Erythroblast (primary cell): ENCODE measurements at regions not wholly inside any gene's neighbourhood (a gene's known extent, or its start where the extent isn't known, plus 50 kb on each side); places are given as distances from the start of the nearest gene placed in this dataset.
"Not testable (repeated sequence)": the region's sequence is repeated elsewhere in the genome, so short reads cannot be mapped to it uniquely, and the experiment has no call there.

Experiments used
- DNase-seq, 2 experiments: peaks; one replicate each; lab custom pipeline; 2025; lab: John Stamatoyannopoulos, UW
- GATA1 ChIP-seq: IDR thresholded peaks from 2 replicates; pipeline ENCODE4 v1.6.1; 2011; ENCODE audit warnings: low read depth, mild to moderate bottlenecking, control low read depth, low read length, moderate library complexity
- POLR2A ChIP-seq: IDR thresholded peaks from 2 replicates; pipeline ENCODE4 v1.6.1; 2011; ENCODE audit warnings: mild to moderate bottlenecking, low read length

DNA sequence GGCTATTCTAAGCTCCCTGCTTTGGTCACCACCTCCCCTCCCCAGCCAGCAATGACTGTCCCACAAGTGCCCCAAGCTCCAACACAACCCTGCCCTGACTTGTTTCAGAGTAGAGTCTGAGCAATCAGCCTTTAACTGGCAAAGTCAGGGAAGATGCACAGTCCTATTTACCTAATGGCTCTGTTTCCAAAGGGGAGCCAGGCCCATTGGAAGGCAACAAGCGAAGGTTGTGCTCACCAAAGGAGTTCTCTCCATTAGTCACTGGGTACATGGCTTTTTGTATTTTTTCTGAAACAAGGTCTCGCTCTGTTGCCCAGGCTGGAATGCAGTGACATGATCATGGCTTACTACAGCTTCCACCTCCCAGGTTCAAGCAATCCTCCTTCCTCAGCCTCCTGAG is 267.1 kb upstream of the CRY1 start:
- TF ChIP-seq GATA1 (no peak), POLR2A (no peak)
- DNase-seq, result no peak

DNA sequence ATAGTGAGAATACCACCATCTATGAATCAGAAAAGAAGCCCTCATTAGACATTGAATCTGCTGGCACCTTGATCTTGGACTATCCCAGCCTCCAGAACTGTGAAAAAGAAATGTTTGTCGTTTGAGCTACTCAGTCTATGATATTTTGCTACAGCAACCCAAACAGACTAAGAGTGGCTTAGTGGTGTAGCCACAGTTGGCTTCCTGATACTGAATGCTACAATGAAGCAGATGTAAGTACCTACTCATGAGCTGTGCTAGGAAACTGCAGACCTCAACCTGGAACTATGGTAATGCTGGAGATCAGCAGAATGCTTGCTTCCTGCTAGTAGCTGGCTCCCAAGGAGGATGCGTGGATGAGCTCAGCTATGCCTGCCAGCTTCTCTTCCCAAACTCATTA is 268.6 kb upstream of the CRY1 start:
- no peak for DNase-seq
- TF ChIP-seq POLR2A, result no peak
- TF ChIP-seq GATA1, result no peak

DNA sequence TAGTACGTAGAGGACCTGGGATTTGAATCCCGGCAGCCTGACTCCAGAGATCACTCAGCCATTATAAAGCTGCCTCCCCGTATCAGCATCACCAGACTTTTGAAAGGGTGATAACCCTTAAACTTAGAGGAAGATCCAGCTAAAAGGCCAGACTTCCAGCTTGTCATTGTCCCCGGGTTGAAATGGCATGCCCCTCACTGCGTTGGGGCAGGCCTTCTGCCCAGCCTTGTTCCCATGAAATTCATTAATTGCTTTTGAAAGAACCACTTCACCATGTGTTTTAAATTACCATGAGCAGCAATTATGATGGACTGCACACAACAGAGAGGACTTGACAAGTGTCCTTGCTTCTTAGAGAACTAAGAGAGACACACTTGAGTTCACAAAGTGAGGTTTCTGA is 269.6 kb upstream of the CRY1 start:
- no peak for DNase-seq
- TF ChIP-seq GATA1 (no peak), POLR2A (no peak)

DNA sequence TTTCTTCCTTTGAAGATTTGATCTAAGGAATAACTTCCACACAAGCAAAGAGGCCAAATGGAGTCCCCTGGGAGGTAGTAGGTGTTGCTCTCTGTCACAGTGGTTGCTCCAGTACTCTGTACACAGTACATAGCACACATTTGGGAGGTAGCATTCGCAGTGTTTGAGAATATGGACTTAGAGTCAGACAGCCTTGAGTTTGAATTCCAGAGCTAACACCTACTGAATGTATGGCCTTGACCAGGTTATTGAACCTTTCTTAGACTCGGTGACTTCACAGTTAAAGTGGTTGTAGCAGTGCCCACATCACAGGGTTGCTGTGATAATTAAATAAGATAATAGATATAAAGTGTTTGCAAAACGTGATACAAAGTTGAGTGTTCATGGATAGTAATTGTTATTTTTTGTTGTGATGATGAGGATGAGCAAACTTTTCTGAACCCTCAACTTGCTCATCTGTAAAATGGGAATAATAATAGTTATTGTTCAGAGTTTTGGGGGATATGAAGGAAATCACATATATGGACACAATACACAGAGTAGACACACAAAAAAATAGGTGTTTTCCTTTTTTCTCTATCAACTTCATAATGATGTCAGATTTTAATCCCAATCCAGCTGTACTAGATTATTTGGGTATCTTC is 271.6 kb upstream of the CRY1 start:
- DNase-seq, result no peak
- TF ChIP-seq POLR2A (no peak), GATA1 (no peak)

DNA sequence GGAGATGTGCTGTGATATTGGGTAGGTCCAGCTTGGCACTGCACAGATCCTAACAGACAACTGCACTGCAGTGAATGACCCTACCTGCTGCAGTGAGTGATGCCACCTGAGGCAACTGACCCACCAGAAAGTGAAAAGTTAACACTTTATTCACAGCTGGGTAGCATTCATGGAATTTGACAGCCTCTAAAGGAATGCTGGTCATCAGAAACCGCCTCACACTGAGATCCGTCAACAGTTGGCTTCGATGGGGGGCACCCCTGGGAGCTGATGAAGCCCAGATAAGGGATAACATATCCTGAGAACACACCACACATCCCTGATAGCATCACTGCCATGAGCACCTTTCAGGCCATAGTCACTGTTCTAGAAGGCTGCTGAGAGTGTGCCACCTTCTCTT is 272.4 kb upstream of the CRY1 start:
- no peak for DNase-seq
- TF ChIP-seq POLR2A (no peak), GATA1 (no peak)

DNA sequence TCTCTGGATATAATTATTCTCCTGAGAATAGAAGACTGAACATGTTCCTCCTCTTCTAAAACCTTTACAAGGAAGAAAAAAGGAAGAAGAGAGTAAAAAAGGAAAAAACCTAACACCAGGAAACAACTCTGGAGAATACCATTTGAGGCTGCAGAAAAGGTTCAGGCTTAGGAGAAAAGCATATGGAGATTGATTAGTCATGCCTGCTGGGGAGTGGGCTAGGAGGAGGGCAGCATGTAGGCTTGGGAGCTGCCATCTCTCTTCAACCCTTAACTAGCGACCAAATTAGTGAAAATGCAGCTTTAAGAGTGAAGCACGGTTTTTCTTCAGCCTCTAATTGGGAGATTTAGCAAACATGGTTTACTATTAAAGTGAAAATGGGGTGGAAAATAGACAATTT is 273.0 kb upstream of the CRY1 start:
- DNase-seq, result no peak
- no peak for TF ChIP-seq POLR2A
- TF ChIP-seq GATA1, result no peak

DNA sequence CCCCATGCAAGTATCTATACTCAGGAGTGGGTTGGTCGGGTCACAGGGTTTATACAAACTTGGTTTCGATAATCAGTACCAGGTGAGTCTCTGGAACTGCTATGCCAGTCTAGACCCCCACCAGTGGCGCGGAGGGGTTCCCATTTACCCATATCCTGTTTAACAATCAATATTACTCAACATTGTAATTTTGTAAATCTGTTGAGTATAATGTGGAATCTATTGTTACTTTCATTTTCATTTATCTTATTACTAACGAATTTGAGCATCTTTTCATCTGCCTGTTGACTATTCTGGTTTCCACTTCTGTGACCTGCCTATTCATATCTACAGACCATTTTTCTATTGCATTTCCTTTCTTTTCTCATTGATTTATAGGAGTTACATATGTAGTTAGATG is 275.2 kb upstream of the CRY1 start:
- TF ChIP-seq GATA1 (no peak), POLR2A (no peak)
- DNase-seq, result no peak

DNA sequence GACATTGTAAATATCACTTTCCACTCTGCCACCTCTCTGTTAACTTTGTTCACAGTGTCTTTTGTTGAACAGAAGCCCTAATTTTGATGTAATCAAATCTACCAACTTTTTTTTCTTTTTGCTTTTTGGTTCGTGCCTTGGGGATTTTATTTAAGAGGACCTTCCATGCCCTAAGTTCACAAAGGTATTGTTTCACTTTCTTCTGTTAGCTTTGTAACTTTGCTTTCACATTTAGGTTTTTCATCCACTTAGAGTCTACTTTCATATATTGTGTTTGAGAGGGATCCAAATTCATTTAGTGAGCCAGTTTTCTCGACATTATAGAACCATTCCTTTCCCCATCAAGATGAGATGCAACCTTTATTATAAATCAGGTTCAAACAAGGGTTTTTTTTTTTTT is 275.7 kb upstream of the CRY1 start:
- TF ChIP-seq POLR2A, result no peak
- no peak for DNase-seq

DNA sequence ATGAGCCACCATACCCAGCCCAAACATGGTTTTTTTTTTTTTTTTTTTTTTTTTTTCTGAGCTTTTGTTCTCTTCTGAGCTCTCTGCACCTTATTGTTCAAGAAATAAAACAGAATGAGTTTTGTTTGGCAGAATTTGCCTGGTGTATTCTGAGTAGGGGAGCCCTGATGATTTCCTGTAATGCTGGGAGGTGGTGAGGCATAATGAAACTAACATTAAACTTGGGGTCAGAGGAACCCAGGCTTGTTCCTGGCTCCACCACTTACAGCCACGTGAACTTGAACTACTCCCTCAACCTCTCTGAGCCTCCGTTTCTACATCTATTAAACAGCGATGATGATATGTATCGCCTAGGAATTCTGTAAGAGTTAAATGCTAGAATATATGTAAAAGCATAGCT is 276.3 kb upstream of the CRY1 start:
- TF ChIP-seq GATA1 (no peak), POLR2A (no peak)
- DNase-seq, result no peak

DNA sequence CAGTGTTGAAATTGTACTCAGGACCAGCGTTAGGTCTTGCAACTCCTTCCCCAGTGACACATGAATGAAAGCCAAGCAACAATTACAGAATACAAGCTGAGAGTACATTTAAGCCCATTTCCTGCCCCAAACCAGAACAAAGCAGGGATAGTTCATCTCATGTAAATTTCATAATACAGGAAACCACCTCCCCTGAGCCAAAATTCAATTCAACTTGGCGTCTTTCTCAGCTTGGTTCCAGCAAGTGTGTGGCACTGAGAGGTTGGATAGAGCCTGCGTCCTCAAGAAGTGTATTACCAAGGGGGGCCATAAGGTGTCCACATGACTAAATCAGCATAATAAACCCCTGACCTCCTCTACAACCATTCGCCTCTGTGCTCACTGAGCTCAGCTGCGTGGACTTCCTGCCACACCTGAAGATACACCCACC is 278.9 kb upstream of the CRY1 start:
- TF ChIP-seq POLR2A (no peak), GATA1 (no peak)

DNA sequence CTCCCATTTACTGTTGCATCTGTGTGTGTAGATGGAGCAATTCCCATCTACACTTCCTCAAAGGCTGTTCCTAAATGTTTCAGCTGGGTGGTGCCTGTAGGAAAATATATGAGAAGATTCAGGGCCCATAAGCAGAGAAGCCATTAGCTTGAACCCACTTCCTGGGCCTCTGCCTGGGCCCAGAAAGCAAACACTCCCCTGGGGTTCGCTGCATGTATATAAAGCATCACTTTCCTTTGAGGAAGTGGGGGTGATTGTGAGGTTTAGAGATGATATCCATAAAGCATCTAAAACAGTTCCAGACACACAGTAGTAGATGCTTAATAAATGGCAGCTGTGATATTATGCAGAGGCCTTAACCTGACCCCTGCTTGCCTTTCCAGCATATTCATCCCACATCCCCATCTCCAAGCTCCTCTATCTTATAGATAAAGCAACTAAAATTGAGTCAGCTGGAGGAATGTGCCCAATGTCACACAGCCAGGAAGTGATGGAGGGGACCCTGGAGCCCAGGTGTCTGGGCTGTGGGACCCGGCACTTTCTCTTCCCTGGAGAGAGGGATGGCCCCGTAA is 280.0 kb upstream of the CRY1 start:
- TF ChIP-seq GATA1 (no peak), POLR2A (no peak)
- no peak for DNase-seq

More for the DNA sequence above, 278.9 kb upstream of the CRY1 start:
- no peak for DNase-seq

DNA sequence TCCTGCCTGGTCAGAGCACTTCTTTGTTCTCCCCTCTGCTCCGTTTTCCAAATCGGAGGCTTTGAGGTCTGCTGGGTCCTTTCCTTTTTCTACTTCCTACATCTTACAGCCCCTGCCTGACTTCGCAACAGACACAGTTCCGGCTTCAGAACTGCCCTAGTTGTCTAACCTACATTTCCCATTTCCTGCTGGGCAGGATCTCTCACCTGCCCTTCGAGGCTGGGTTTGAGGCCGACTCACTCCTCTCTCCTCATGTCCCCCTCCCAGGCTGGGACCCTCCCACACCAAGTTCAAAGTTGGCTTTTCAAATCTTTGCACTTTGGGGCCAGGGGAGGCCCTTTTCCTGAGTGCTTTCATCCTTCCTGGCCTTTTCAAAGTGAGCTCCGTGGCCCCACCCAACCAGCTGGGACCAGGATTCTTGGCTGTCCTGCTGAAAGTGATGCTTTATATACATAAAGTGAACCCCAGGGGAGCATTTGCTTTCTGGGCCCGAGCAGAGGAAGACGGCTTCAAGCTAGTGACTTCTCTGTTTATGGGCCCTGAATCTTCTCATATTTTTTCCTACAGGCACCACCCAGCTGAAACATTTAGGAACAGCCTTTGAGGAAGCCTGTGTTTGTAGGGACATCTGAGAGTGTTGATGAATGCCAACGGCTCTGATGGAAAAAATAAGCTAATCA is 281.0 kb upstream of the CRY1 start:
- no peak for TF ChIP-seq GATA1
- no peak for TF ChIP-seq POLR2A
- no peak for DNase-seq

DNA sequence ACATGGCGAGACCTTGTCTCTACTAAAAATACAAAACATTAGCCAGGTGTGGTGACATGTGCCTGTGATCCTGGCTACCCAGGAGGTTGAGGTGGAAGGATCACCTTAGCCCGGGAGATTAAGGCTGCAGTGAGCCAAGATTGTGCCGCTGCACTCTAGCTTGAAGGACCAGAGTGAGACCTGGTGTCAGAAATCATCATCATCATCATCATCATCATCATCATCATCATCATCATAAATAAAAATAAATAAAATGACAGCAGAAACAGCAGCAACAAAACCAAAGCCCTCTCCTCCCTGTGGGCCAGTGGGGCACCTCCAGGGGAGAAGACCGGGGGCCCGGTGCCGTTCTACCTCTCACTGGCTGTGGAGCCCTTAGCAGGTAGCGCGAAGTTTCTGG is 281.9 kb upstream of the CRY1 start:
- TF ChIP-seq POLR2A (no peak), GATA1 (no peak)
- no peak for DNase-seq

DNA sequence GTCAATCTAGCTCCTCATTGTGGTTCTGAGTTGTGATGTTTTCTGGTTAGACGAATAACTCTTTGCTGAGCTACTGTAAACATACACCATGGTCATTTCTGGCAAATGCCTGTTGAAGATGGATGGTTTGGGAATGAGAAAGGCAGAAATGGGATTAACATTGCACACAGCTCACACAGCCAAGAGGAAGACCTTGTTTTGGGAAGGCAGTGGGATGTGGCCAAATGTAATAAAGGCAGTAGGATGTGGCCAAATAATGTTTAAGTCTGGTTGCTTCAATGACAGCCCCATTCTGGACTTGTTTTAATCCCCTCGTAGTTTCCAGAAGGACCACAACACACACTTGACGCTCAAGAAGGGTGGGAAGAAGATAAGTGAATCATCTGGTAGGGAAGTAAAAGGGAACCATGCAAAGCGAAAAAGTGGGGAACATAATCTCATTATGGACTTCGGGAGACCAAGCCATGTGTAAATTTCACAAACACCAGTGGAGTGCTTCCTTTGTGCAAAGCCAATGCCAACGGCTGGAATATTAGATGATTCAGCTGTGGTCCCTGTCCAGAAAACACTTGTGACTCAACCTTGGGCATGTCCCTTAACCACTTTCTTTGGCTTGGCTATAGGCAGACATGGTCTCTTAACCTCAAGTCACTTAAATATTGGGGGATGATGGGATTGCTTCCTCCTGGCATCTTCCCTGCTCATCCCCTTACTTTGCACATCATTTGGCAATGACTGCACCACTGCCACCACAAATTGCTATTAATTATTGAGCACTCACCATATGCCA is 284.4 kb upstream of the CRY1 start:
- TF ChIP-seq GATA1 (no peak), POLR2A (no peak)
- no peak for DNase-seq

DNA sequence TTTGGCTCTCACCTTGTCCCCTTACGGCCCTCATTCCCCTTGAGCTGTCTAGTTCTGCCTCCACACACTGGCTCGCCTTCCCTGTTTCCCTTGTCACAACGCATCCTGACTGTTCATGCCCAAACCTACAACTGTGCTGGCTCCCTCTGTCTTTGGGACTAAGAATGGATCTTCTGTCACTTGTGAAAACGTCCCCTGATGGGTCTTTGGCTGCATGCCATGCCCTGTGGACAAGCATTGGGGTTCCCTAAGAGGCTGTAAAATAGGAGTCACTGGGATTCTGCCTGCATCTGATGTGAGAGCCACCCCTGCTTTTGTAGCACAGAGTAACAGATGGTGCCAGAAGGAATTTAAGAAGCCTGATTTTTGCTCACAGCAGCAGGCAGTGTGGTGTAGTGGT is 285.3 kb upstream of the CRY1 start:
- no peak for TF ChIP-seq GATA1
- no peak for TF ChIP-seq POLR2A
- DNase-seq, result no peak

DNA sequence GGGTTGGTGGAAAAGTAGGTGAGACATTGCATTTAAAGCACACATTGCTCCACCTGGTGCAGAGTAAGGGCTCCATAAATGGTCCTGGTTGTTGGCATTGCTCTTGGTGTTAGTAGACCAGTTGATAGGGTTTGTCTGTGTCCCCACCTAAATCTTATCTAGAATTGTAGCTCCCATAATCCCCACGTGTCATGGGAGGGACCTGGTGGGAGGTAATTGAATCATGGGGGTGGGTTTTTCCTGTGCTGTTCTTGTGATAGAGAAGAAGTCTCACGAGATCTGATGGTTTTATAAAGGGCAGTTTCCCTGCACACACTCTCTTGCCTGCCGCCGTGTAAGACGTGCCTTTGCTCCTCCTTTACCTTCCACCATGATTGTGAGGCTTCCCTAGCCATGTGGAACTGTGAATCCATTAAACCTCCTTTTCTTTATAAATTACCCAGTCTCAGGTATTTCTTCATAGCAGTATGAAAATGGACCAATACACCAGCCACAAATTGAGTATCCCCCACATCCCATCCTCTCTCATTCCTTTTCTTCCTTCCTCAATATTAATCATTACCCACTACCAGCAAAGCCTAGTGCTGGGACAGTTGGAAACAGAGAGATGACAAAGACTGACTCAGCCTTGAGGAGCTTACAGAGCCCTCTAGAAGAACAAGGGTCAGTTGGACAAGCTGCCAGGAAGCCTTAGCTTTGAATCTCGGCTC is 285.9 kb upstream of the CRY1 start:
- DNase-seq, result not testable (repeated sequence)
